Epithelial cell of proximal tubule (primary cell): ENCODE measurements at regions not wholly inside any gene's neighbourhood (a gene's known extent, or its start where the extent isn't known, plus 50 kb on each side); places are given as distances from the start of the nearest gene placed in this dataset.

ENCODE experiments used
- DNase-seq: peaks from one replicate; pipeline ENCODE4 v3.0.0-alpha.2; 2011; ENCODE audit warnings: low read depth
- H3K4me3 ChIP-seq: 2 replicates; pipeline ENCODE4 v1.5.1; 2011; ENCODE audit warnings: low read depth, mild to moderate bottlenecking, low read length
- CTCF ChIP-seq: conservative IDR thresholded peaks from 2 replicates; pipeline ENCODE4 v1.5.1; 2012; ENCODE audit warnings: low read depth, mild to moderate bottlenecking, low read length

GRCh38 chr18:8979258-8979988 lies 123.1 kb upstream of the NDUFV2 start:
- TF ChIP-seq CTCF: no peak
- no peak overlapping the region for H3K4me3 ChIP-seq
- no peak for DNase-seq

- DNase-seq: no peak
- TF ChIP-seq CTCF: no peak
- H3K4me3 ChIP-seq: no peak overlapping the region
Observed at GRCh38 chr18:8980496-8980895, 122.0 kb upstream of the NDUFV2 start.

GRCh38 chr18:8980918-8981317 lies 121.6 kb upstream of the NDUFV2 start:
- DNase-seq: no peak
- no peak for TF ChIP-seq CTCF
- no peak overlapping the region for H3K4me3 ChIP-seq

- TF ChIP-seq CTCF: peak; percentile 79
- no peak overlapping the region for H3K4me3 ChIP-seq
- peak; percentile 61 for DNase-seq
Observed at GRCh38 chr18:8982416-8983183, 119.9 kb upstream of the NDUFV2 start.

GRCh38 chr18:8983195-8983594 lies 119.3 kb upstream of the NDUFV2 start:
- no peak overlapping the region for H3K4me3 ChIP-seq
- no peak for DNase-seq
- TF ChIP-seq CTCF: no peak

GRCh38 chr18:8984131-8984721 lies 118.3 kb upstream of the NDUFV2 start:
- H3K4me3 ChIP-seq: no peak overlapping the region
- DNase-seq: no peak
- no peak for TF ChIP-seq CTCF
